Adrenal gland (tissue), 5 donors: ENCODE measurements at regions not wholly inside any gene's neighbourhood (a gene's known extent, or its start where the extent isn't known, plus 50 kb on each side); places are given as distances from the start of the nearest gene placed in this dataset.

Experiments used
- CTCF ChIP-seq, 6 experiments: fragments of 450-650 bp in 4 of 6; fragments of 200-600 bp in 2 of 6; sonication (generic) in 1 of 6; IDR thresholded peaks; 1 replicate in 5 of 6; 2 replicates in 1 of 6; pipeline versions ENCODE4 v1.5.1 to v1.8.0; 2016 to 2021; ENCODE audit warnings: antibody characterized with exemption in 6 of 6, mild to moderate bottlenecking in 2 of 6, moderate library complexity in 1 of 6
- POLR2A ChIP-seq, 2 donors: fragments of 450-650 bp; IDR thresholded peaks; one replicate each; pipeline ENCODE4 v1.6.1; 2017; ENCODE audit warnings: antibody characterized with exemption in 2 of 2, mild to moderate bottlenecking in 2 of 2, moderate library complexity in 1 of 2
- donor health status: DM: no; HTN: no; CAD: no.

GRCh38 chr2:125073440-125073839 lies 1048.4 kb downstream of the CNTNAP5 start:
- TF ChIP-seq CTCF (IDR thresholded peaks at IDR 0.05), result no peak
- no peak for TF ChIP-seq POLR2A (IDR thresholded peaks at IDR 0.05)
